ENCODE measurements at regions not wholly inside any gene's neighbourhood (a gene's known extent, or its start where the extent isn't known, plus 50 kb on each side); places are given as distances from the start of the nearest gene placed in this dataset.

DNA sequence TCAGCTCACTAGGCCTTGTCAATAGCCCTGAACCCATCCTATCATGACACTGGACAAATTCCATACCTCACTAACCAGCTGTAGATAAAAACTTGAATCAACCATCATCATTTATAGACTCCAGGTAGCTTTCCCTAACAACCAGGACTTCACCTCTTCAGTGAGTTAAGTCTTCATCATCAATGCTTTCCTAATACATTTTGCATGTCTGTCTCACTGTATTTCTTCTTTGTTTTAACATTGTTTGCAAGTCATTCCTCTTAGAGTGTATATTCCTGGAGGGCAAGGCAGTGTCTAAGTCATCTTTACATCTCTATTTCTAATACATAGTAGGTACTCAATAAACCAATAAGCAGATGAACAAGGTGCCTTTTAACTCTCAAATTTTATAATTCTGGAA, 123.4 kb upstream of the RFC3 start:
- Histone ChIP-seq H3K27me3 (no peaks in the 10 kb centered on the region), H3K4me1 (no peaks in the 10 kb centered on the region), H3K36me3 (no peaks in the 10 kb centered on the region), H3K9me3 (no peaks in the 10 kb centered on the region), H3K4me3 (no peak overlapping the region), H3K27ac (no peak overlapping the region)
- intact Hi-C loops (cut with DNase I): no loop called here
- ATAC-seq (no peak), DNase-seq (no peak)
- TF ChIP-seq, protein P1, sequence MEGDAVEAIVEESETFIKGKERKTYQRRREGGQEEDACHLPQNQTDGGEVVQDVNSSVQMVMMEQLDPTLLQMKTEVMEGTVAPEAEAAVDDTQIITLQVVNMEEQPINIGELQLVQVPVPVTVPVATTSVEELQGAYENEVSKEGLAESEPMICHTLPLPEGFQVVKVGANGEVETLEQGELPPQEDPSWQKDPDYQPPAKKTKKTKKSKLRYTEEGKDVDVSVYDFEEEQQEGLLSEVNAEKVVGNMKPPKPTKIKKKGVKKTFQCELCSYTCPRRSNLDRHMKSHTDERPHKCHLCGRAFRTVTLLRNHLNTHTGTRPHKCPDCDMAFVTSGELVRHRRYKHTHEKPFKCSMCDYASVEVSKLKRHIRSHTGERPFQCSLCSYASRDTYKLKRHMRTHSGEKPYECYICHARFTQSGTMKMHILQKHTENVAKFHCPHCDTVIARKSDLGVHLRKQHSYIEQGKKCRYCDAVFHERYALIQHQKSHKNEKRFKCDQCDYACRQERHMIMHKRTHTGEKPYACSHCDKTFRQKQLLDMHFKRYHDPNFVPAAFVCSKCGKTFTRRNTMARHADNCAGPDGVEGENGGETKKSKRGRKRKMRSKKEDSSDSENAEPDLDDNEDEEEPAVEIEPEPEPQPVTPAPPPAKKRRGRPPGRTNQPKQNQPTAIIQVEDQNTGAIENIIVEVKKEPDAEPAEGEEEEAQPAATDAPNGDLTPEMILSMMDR (IDR thresholded peaks at IDR 0.05): no peak

DNA sequence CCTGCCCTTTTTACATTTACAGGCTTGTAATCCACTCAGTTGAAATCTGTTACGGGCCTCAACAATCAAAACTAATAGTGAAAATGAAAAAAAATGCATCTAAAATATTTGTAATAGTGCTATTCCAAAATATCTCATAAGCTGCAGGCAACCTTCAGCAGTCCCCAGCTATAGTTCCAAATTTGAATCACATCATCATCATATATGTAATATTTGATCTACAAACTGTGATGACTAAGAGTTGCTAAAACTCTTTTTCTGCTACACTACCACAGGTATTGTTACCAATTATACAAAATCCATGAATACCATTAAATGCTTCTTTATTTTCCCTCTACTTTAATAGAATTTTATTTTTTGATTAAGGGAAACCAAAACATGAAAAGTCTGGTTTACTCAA, 121.4 kb upstream of the RFC3 start:
- DNase-seq (no peak), ATAC-seq (no peak)
- H3K9me3 ChIP-seq: no peaks in the 10 kb centered on the region
- no peak overlapping the region for H3K27ac ChIP-seq
- intact Hi-C loops (cut with DNase I): no loop called here
- no peaks in the 10 kb centered on the region for H3K36me3 ChIP-seq
- TF ChIP-seq, protein P1 (IDR thresholded peaks at IDR 0.05): no peak
- no peaks in the 10 kb centered on the region for H3K27me3 ChIP-seq
- no peaks in the 10 kb centered on the region for H3K4me1 ChIP-seq
- H3K4me3 ChIP-seq: no peak overlapping the region

DNA sequence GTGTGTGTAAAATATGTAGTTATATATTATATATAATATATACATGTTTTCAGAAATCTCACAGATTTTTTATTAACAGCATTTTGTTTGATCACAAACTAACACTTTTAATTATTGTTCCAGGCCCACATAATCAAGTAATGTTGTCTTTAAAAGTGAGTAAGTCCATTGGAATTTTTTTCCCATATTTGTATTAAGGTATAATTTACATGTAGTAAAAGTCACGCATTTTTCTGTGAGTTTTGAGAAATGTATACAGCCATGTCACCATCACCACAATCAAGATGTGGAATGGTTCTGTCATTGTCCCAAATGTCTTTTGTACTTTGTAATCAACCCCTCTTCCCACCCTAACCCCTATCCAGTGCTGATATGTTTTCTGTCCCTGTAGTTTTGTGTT, 120.0 kb upstream of the RFC3 start:
- no peaks in the 10 kb centered on the region for H3K9me3 ChIP-seq
- H3K36me3 ChIP-seq: no peaks in the 10 kb centered on the region
- no peak overlapping the region for H3K4me3 ChIP-seq
- ATAC-seq: no peak
- no peaks in the 10 kb centered on the region for H3K27me3 ChIP-seq
- H3K27ac ChIP-seq: no peak overlapping the region
- intact Hi-C loops (cut with DNase I): no loop called here
- H3K4me1 ChIP-seq: no peaks in the 10 kb centered on the region
- no peak for DNase-seq
- TF ChIP-seq, protein P1 (IDR thresholded peaks at IDR 0.05): no peak

DNA sequence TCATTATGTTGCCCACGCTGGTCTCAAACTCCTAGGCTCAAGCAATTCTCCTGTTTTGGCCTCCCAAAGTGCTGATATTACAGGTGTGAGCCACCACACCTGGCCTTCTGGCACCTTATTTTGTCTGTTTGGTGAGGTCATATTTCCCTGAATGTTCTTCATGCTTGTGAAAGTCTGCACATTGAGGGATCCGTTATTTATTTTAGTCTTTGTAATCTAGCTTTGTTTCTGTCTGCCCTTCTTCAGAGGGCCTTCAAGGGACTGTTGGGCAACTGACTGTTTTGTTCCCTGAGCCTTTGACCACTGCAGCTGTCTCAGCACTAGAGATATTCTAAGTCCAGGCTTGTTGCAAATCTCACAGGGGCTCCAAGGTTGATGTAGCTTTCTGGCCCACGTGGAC, 110.5 kb upstream of the RFC3 start:
- intact Hi-C loops (cut with DNase I): no loop called here
- H3K4me3 ChIP-seq: no peak overlapping the region
- DNase-seq: no peak

DNA sequence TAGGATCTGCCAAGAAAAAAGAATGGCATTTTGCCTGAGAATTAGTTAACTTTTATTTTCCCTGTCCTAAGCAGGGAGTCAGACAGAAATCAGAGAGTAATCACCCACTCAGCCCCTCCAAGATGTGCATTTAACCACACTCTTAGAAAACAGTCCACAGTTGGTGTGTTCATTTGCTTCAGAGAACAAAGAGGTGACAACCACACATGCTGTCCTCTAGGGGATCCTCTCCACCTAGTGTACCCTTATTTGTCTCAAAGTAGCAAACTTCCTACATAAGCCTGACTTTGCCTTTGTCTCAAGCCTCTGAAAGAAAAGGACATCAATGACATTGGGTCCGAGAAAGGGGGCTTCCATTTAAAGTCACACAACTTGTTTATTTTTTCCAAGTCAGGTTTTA, 107.0 kb upstream of the RFC3 start:
- ATAC-seq: no peak
- H3K36me3 ChIP-seq: no peaks in the 10 kb centered on the region
- H3K4me3 ChIP-seq: no peak overlapping the region
- DNase-seq: no peak
- H3K27me3 ChIP-seq: no peaks in the 10 kb centered on the region
- no peak overlapping the region for H3K27ac ChIP-seq
- H3K9me3 ChIP-seq: no peaks in the 10 kb centered on the region
- TF ChIP-seq, protein P1 (IDR thresholded peaks at IDR 0.05): no peak
- intact Hi-C loops (cut with DNase I): no loop called here
- H3K4me1 ChIP-seq: no peaks in the 10 kb centered on the region

More for the DNA sequence above, 110.5 kb upstream of the RFC3 start:
- H3K27me3 ChIP-seq: no peaks in the 10 kb centered on the region
- no peak for ATAC-seq
- H3K36me3 ChIP-seq: no peaks in the 10 kb centered on the region
- TF ChIP-seq, protein P1 (IDR thresholded peaks at IDR 0.05): no peak
- H3K9me3 ChIP-seq: no peaks in the 10 kb centered on the region
- H3K4me1 ChIP-seq: no peaks in the 10 kb centered on the region
- no peak overlapping the region for H3K27ac ChIP-seq

DNA sequence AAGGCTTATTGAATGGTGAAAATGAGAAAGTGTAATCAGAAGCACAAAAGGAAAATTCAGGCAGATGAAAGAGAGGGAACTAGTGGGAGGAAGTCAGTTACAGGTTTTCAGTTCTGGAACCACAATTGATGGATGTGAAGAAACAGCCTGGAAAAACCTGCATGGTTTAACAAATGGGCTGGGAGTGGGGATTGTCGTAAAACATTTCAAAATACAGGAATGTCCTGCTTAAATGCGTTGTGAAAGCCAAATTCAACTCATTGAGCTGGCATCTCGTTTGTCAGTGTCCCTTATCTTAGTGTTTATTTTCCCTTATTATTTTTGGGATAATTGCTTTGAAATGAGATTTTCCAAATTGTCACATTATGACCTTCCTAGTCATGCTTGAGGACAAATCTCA, 106.5 kb upstream of the RFC3 start:
- Histone ChIP-seq H3K4me3 (no peak overlapping the region), H3K4me1 (no peaks in the 10 kb centered on the region), H3K27ac (no peak overlapping the region), H3K27me3 (no peaks in the 10 kb centered on the region), H3K36me3 (no peaks in the 10 kb centered on the region), H3K9me3 (no peaks in the 10 kb centered on the region)
- TF ChIP-seq, protein P1 (IDR thresholded peaks at IDR 0.05): no peak
- no peak for DNase-seq
- ATAC-seq: no peak
- intact Hi-C loops (cut with DNase I): no loop called here

Measured in upper lobe of right lung (tissue), 1 donor.